COLO668 (cell line): ENCODE measurements at regions not wholly inside any gene's neighbourhood (a gene's known extent, or its start where the extent isn't known, plus 50 kb on each side); places are given as distances from the start of the nearest gene placed in this dataset.

Source experiments
- DNase-seq: peaks from one replicate; lab custom pipeline; 2025; ENCODE audit not compliant: unreplicated experiment; lab: John Stamatoyannopoulos, UW

GRCh38 chr6:106035655-106036054 is 50.5 kb upstream of the PRDM1 start:
- no peak for DNase-seq

- no peak for DNase-seq
Measured at GRCh38 chr6:106033806-106034205, 52.3 kb upstream of the PRDM1 start.

GRCh38 chr6:106027758-106028157 is 58.4 kb upstream of the PRDM1 start:
- DNase-seq, result no peak

GRCh38 chr6:106026748-106027715 is 59.1 kb upstream of the PRDM1 start:
- no peak for DNase-seq

GRCh38 chr6:106025655-106026054 is 60.5 kb upstream of the PRDM1 start:
- DNase-seq, result no peak

GRCh38 chr6:106022801-106023200 is 63.3 kb upstream of the PRDM1 start:
- DNase-seq, result no peak

- DNase-seq, result no peak
Measured at GRCh38 chr6:106017454-106017853, 68.7 kb upstream of the PRDM1 start.

GRCh38 chr6:106014955-106015354 is 71.2 kb upstream of the PRDM1 start:
- DNase-seq, result no peak

GRCh38 chr6:106011476-106011875 is 74.7 kb upstream of the PRDM1 start:
- no peak for DNase-seq

GRCh38 chr6:106005954-106006353 is 80.2 kb upstream of the PRDM1 start:
- DNase-seq, result no peak

GRCh38 chr6:106005013-106005412 is 81.1 kb upstream of the PRDM1 start:
- DNase-seq, result no peak

GRCh38 chr6:106003268-106003987 is 82.7 kb upstream of the PRDM1 start:
- no peak for DNase-seq

- DNase-seq, result no peak
Measured at GRCh38 chr6:106002005-106002404, 84.1 kb upstream of the PRDM1 start.

- DNase-seq, result no peak
Measured at GRCh38 chr6:106000935-106001334, 85.2 kb upstream of the PRDM1 start.

- DNase-seq, result no peak
Measured at GRCh38 chr6:105997482-105997881, 88.7 kb upstream of the PRDM1 start.

- DNase-seq, result no peak
Measured at GRCh38 chr6:105995391-105995865, 90.7 kb upstream of the PRDM1 start.

- DNase-seq, result peak; percentile 71
Measured at GRCh38 chr6:105994591-105995390, 91.3 kb upstream of the PRDM1 start.

- no peak for DNase-seq
Measured at GRCh38 chr6:105994118-105994590, 92.0 kb upstream of the PRDM1 start.

GRCh38 chr6:105993341-105994117 is 92.6 kb upstream of the PRDM1 start:
- DNase-seq, result no peak

- peak; percentile 87 for DNase-seq
Measured at GRCh38 chr6:105992315-105992961, 93.7 kb upstream of the PRDM1 start.
